SU-DHL-6 (cell line): ENCODE measurements at regions not wholly inside any gene's neighbourhood (a gene's known extent, or its start where the extent isn't known, plus 50 kb on each side); places are given as distances from the start of the nearest gene placed in this dataset.

Experiments used
- H2AFZ ChIP-seq: fragments of 200-600 bp; sonication (generic); 2 replicates; pipeline ENCODE4 v1.6.1; 2014; ENCODE audit warnings: low read depth, mild to moderate bottlenecking, moderate library complexity, mixed read lengths, antibody characterized with exemption, low read length; ENCODE audit not compliant: severe bottlenecking
- H3F3A ChIP-seq: fragments of 200-600 bp; shearing (Covaris generic); 2 replicates; pipeline ENCODE4 v1.6.0; 2016; ENCODE audit warnings: antibody characterized with exemption, mild to moderate bottlenecking; ENCODE audit not compliant: insufficient read depth
- H3K27ac ChIP-seq: fragments of 200-600 bp; sonication (generic); 2 replicates; pipeline ENCODE4 v1.5.1; 2016; ENCODE audit warnings: low read depth, mild to moderate bottlenecking, low read length, moderate library complexity, mixed read lengths
- H3K27me3 ChIP-seq: fragments of 200-600 bp; sonication (generic), shearing (Covaris generic); 2 replicates; pipeline ENCODE4 v1.6.0; 2014; ENCODE audit warnings: mild to moderate bottlenecking, low read length
- H3K36me3 ChIP-seq: fragments of 200-600 bp; sonication (generic); 2 replicates; pipeline ENCODE4 v1.6.1; 2014; ENCODE audit warnings: mild to moderate bottlenecking, low read length, mixed read lengths
- H3K4me2 ChIP-seq: fragments of 300-600, 200-600 bp; shearing (Covaris generic), sonication (generic); 2 replicates; pipeline ENCODE4 v1.6.0; 2014; ENCODE audit warnings: low read length, low read depth, mild to moderate bottlenecking; ENCODE audit not compliant: poor library complexity, severe bottlenecking
- H3K4me3 ChIP-seq: fragments of 200-600 bp; sonication (generic); 2 replicates; pipeline ENCODE4 v1.5.1; 2014; ENCODE audit warnings: antibody characterized with exemption, low read length, mild to moderate bottlenecking, mixed read lengths; ENCODE audit not compliant: insufficient read depth, poor library complexity, severe bottlenecking
- H3K79me2 ChIP-seq: fragments of 200-600 bp; sonication (generic); 2 replicates; pipeline ENCODE4 v1.6.1; 2014; ENCODE audit warnings: mild to moderate bottlenecking, low read length, moderate library complexity; ENCODE audit not compliant: insufficient read depth
- H3K9ac ChIP-seq: fragments of 200-600 bp; sonication (generic); 2 replicates; pipeline ENCODE4 v1.7.0; 2014; ENCODE audit warnings: mild to moderate bottlenecking, low read length
- H3K9me2 ChIP-seq: fragments of 200-600 bp; sonication (generic); replicated peaks from 2 replicates; pipeline ENCODE4 v1.6.1; 2014; ENCODE audit warnings: low read length; ENCODE audit not compliant: insufficient read depth
- H3K9me3 ChIP-seq: fragments of 200-600 bp; sonication (generic); 2 replicates; pipeline ENCODE4 v1.6.1; 2014; ENCODE audit warnings: low read length, mixed read lengths; ENCODE audit not compliant: insufficient read depth
- H4K20me1 ChIP-seq: fragments of 200-600 bp; sonication (generic); 2 replicates; pipeline ENCODE4 v1.6.1; 2014; ENCODE audit warnings: low read depth, mild to moderate bottlenecking, antibody characterized with exemption, low read length, moderate library complexity, mixed read lengths
- CTCF ChIP-seq: fragments of 200-600 bp; sonication (generic); IDR thresholded peaks from one replicate; pipeline ENCODE4 v1.5.1; 2017; ENCODE audit warnings: antibody characterized with exemption, mild to moderate bottlenecking, low read length, moderate library complexity; ENCODE audit not compliant: insufficient read depth, poor library complexity, severe bottlenecking
- EZH2phosphoT487 ChIP-seq: fragments of 200-600 bp; sonication (generic), shearing (Covaris generic); conservative IDR thresholded peaks from 2 replicates; pipeline ENCODE4 v1.6.1; 2018; ENCODE audit warnings: mild to moderate bottlenecking, antibody characterized with exemption, low read length, moderate library complexity, mixed read lengths

- no peaks in the 10 kb centered on the region for H3K9me3 ChIP-seq
Measured at GRCh38 chrX:120790118-120790517, 85.5 kb downstream of the CT47B1 start.

GRCh38 chrX:120781403-120781802 is 94.3 kb downstream of the CT47B1 start:
- Histone ChIP-seq H3K79me2 (no peaks in the 10 kb centered on the region), H3K27ac (no peak overlapping the region), H3K36me3 (no peaks in the 10 kb centered on the region), H3K4me3 (no peak overlapping the region), H4K20me1 (no peaks in the 10 kb centered on the region), H3K9me2 (no peaks in the 10 kb centered on the region), H3K27me3 (no peaks in the 10 kb centered on the region), H3K9me3 (no peaks in the 10 kb centered on the region), H3F3A (no peaks in the 10 kb centered on the region), H3K4me2 (no peak overlapping the region), H3K9ac (no peak overlapping the region), H2AFZ (no peak overlapping the region)
- no peak for TF ChIP-seq CTCF
- no peak for TF ChIP-seq EZH2phosphoT487

More at GRCh38 chrX:120790118-120790517, 85.5 kb downstream of the CT47B1 start:
- Histone ChIP-seq H3K79me2 (no peaks in the 10 kb centered on the region), H3K9me2 (no peaks in the 10 kb centered on the region), H3K9ac (no peak overlapping the region), H3K36me3 (no peaks in the 10 kb centered on the region), H3K27ac (no peak overlapping the region), H3F3A (no peaks in the 10 kb centered on the region), H3K4me3 (no peak overlapping the region), H4K20me1 (no peaks in the 10 kb centered on the region), H3K27me3 (no peaks in the 10 kb centered on the region), H2AFZ (no peak overlapping the region), H3K4me2 (no peak overlapping the region)
- TF ChIP-seq EZH2phosphoT487 (no peak), CTCF (peak; percentile 15)

- Histone ChIP-seq H3K27ac (no peak overlapping the region), H4K20me1 (no peaks in the 10 kb centered on the region), H2AFZ (no peak overlapping the region), H3K4me2 (no peak overlapping the region), H3K9me2 (no peaks in the 10 kb centered on the region), H3K27me3 (no peaks in the 10 kb centered on the region), H3K4me3 (no peak overlapping the region), H3K9me3 (no peaks in the 10 kb centered on the region), H3F3A (no peaks in the 10 kb centered on the region), H3K36me3 (no peaks in the 10 kb centered on the region), H3K9ac (no peak overlapping the region), H3K79me2 (no peaks in the 10 kb centered on the region)
- TF ChIP-seq EZH2phosphoT487 (no peak), CTCF (no peak)
Measured at GRCh38 chrX:120775959-120776358, 99.7 kb downstream of the CT47B1 start.
